ENCODE measurements at regions not wholly inside any gene's neighbourhood (a gene's known extent, or its start where the extent isn't known, plus 50 kb on each side); places are given as distances from the start of the nearest gene placed in this dataset.

- no peak for TF ChIP-seq CTCF (conservative IDR thresholded peaks at IDR 0.05; ENCODE audit: low read length)
- no peak for TF ChIP-seq EZH2phosphoT487 (IDR thresholded peaks at IDR 0.05; ENCODE audit: borderline replicate concordance)
These were observed 277.2 kb downstream of the QDPR start for GRCh38 chr4:17234678-17235077.

Measured in Loucy (cell line).